KBM-7 (cell line): ENCODE measurements at regions not wholly inside any gene's neighbourhood (a gene's known extent, or its start where the extent isn't known, plus 50 kb on each side); places are given as distances from the start of the nearest gene placed in this dataset.

Experiments used
- DNase-seq: peaks from one replicate; pipeline ENCODE4 v3.0.0-alpha.2; 2015
- in situ Hi-C: fragments of 300-500 bp; cut with MboI; formaldehyde crosslinking; loops from 2 replicates; pipeline ENCODE4 v1.14.3; 2020; ENCODE audit warnings: low sequenced_read_pairs, low pct_unique_long_range_greater_than_20kb, mixed read lengths

DNA sequence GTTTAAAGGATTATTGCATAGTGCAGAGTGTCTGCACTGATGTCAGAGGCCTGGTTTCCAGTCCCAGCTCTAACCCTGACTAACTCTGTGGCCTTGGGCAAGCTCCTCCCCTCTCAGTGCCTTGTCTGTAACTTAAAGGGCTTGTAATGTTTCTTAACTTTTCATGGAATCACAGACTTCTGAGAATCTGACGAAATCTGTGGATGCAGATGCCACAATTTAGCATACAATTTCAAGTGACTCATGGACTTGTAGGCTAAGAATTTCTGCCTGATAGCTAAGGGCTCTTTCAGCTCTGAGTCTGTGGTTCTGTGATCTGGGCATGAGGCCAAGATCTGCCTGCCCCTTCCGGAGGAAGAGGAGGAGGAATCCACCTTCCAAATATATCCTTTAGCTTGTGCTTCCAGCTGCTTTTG, 236.9 kb downstream of the AR start:
- peak; percentile 97 for DNase-seq
- in situ Hi-C loops: no loop called here

DNA sequence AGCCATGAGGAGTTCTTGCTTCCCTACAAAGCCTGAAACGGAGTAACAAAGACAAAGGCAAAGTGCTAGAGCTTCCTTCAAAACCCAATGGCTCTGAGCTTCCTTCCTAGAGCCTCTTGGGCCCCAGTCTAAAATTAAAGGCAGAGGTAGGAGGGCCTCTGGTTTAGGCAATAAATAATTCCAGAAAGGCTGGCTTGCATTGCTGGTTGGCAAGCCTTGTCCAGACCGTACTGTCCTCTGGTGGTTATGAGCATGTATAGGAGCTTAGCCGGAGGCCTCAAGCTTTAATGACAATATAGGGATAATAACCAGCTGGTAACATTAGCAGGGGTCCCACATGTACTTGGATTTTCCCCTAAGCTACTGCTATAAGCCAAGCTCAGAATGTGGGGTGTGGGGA, 237.3 kb downstream of the AR start:
- no peak for DNase-seq
- in situ Hi-C loops: no loop called here

DNA sequence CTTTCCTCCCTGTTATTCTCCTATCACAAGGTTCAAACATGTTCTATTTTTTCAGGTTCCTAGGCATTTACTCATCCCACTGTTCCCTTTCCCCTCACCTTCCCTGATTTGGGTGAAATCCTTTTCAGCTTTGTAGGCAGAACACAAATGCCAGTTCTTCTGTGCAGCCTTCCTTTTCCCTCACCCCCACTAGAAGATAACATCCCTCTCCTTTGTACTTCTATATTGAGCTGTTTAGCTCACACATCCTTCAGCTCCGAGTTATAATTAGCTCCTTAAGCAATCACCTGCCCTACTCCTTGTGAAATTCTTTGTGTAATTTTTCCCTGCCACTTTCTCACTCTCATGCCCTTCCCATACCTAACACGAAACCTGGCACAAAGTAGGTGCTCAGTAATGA, 240.9 kb downstream of the AR start:
- in situ Hi-C loops: no loop called here
- no peak for DNase-seq

DNA sequence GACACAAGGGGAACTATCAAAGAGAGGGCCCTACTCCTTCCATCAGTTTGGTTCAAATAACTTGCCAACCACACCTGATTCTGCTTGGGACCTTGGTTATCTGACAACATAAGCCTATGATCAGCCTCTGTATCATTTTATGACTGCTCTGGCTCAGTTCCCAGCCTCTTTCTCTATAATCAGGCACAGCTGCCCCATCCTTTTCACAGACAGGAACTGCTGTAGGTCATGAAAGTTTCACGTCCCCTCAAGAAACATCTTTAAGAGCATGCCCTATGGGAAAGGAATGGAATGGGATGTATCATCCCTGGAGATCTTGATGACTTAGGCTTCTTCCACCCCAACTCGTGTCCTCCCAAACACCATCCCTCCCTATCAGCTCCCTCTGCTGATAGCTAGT, 243.4 kb downstream of the AR start:
- in situ Hi-C loops: no loop called here
- DNase-seq: no peak

DNA sequence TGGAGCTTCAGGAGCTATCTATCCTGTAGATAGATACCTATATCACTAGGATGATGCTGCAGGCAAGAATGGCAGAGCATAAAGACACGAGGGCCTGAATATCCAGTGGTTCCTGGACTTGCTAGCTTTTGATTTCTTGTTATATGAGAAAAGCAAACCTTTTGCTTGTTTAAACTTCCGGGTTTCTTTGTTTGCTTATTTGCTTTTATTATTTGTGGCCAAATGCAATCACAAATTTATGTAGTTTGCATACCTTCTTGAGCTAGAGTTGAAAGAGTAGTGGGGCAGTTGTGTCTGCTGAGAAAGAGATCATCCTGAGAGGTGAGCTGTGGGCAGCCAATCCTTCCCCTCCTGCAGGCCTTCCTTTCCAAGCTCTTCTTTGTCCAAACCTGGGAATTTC, 245.7 kb downstream of the AR start:
- no peak for DNase-seq
- in situ Hi-C loops: no loop called here
